Bronchial epithelial cell (primary cell): ENCODE measurements at regions not wholly inside any gene's neighbourhood (a gene's known extent, or its start where the extent isn't known, plus 50 kb on each side); places are given as distances from the start of the nearest gene placed in this dataset.

ENCODE experiments used
- DNase-seq: peaks from one replicate; pipeline ENCODE4 v3.0.0-alpha.2; 2010; ENCODE audit warnings: low read depth
- FAIRE-seq: peaks from 2 replicates; lab custom pipeline; 2011; peaks lifted over from hg19 to GRCh38; lab: Jason Lieb, UNC
- H3K27me3 ChIP-seq: 2 replicates; pipeline ENCODE4 v1.5.1; 2011; ENCODE audit warnings: low read length; ENCODE audit not compliant: control insufficient read depth, insufficient read depth
- H3K36me3 ChIP-seq: 2 replicates; pipeline ENCODE4 v1.5.1; 2011; ENCODE audit warnings: low read length; ENCODE audit not compliant: control insufficient read depth, insufficient read depth
- H3K4me3 ChIP-seq: 2 replicates; pipeline ENCODE4 v1.5.1; 2011; ENCODE audit warnings: mild to moderate bottlenecking, low read depth, low read length, control low read depth
- TF ChIP-seq, protein P1 (sequence below): IDR thresholded peaks from 2 replicates; pipeline ENCODE4 v1.5.1; 2011; ENCODE audit warnings: mild to moderate bottlenecking, moderate library complexity, low read length, control low read depth, inconsistent platforms; ENCODE audit not compliant: insufficient read depth, severe bottlenecking

DNA sequence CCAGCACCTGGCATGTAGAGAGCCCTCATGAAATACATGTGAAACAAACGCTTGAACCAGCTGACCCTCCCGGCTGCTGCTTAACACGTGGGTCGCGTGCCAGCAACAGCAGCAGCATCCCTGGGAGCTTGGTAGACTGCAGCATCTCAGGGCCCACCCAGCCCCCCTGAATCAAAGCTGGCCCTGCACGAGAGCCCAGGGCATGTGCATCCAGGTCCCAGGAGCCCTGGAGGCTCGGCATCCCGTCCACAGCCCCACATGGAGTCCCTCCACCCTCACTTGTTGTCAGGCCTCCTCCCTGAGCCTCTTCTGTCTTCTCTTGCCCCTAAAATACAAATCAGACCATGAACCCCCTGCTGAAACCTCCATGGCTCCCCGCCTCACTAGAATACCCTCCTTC is 123.1 kb downstream of the MATN1 start:
- H3K27me3 ChIP-seq = no peaks in the 10 kb centered on the region

DNA sequence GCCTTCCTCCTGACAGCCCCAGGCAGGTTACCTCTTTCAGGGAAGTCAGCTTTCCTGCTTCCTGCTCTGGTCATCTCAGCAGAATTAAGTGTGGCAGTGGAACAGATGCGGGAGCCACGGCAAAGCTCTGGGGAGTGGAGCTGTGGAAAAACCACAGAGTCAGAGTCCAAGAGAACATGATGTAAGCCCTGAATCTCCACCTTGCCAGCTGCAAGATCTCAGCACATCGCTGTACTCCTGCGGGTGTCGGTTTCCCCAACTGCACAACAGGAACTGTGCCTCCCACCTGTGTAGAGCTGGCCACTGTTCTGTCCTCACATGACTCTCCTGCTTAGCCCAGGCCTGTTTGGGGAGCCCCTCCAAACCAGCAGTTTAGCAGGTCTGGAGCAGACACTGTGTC is 123.7 kb downstream of the MATN1 start:
- TF ChIP-seq, protein P1, sequence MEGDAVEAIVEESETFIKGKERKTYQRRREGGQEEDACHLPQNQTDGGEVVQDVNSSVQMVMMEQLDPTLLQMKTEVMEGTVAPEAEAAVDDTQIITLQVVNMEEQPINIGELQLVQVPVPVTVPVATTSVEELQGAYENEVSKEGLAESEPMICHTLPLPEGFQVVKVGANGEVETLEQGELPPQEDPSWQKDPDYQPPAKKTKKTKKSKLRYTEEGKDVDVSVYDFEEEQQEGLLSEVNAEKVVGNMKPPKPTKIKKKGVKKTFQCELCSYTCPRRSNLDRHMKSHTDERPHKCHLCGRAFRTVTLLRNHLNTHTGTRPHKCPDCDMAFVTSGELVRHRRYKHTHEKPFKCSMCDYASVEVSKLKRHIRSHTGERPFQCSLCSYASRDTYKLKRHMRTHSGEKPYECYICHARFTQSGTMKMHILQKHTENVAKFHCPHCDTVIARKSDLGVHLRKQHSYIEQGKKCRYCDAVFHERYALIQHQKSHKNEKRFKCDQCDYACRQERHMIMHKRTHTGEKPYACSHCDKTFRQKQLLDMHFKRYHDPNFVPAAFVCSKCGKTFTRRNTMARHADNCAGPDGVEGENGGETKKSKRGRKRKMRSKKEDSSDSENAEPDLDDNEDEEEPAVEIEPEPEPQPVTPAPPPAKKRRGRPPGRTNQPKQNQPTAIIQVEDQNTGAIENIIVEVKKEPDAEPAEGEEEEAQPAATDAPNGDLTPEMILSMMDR = no peak
- DNase-seq = no peak
- FAIRE-seq = no peak
- no peaks in the 10 kb centered on the region for H3K27me3 ChIP-seq
- H3K4me3 ChIP-seq = no peak overlapping the region
- H3K36me3 ChIP-seq = no peaks in the 10 kb centered on the region

More for the DNA sequence above, 123.1 kb downstream of the MATN1 start:
- TF ChIP-seq, protein P1 = no peak
- no peak for DNase-seq
- FAIRE-seq = no peak
- H3K36me3 ChIP-seq = no peaks in the 10 kb centered on the region
- H3K4me3 ChIP-seq = no peak overlapping the region

DNA sequence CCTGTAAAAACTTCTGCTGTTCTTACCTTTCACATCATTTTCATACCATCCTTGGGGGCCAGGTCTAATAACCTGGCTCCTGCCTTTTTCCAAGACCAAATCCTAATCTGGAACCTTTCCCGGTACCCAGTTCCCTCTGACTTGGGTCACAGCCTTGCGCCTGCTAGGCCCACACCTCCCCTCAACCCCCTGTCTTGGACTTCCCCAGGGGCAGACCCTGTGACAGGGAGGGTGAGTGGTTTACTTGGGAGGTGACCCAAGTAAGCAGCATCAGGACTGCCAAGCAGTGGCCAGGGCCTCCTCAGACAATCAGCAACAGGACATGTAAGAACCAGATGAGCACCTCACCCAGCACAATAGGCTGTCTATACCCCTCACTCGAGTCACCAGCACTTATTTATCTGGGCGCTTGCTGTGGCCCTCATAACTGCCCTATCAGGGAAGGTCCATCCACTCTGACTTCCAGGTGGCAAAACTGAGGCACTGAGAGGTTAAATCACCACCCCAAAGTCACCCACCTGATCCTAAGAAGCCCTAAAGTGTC is 124.7 kb downstream of the MATN1 start:
- H3K36me3 ChIP-seq = no peaks in the 10 kb centered on the region
- DNase-seq = no peak
- H3K4me3 ChIP-seq = no peak overlapping the region
- no peaks in the 10 kb centered on the region for H3K27me3 ChIP-seq
- TF ChIP-seq, protein P1 = no peak
- no peak for FAIRE-seq

DNA sequence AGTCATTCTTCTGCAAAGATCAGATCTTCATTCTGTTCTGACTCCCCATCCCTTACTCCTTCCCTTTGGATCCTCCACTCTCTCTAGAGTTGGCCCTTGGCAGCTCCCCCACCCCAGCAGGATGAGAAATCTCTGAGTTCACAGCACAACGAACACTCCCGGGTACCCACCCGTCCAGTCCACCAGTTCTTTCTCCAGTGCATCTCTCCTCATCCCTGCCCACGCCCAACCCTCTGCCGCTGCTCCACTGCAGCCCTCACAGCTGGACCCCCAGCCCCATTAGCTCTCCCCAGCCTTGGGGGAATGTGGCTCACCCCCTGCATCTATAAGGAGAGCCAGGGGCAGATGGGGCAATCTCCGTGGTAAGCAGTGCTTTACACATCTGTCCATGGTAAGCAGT is 125.7 kb downstream of the MATN1 start:
- H3K4me3 ChIP-seq = no peak overlapping the region
- DNase-seq = no peak
- no peaks in the 10 kb centered on the region for H3K27me3 ChIP-seq
- no peaks in the 10 kb centered on the region for H3K36me3 ChIP-seq
- TF ChIP-seq, protein P1 = no peak
- no peak for FAIRE-seq

DNA sequence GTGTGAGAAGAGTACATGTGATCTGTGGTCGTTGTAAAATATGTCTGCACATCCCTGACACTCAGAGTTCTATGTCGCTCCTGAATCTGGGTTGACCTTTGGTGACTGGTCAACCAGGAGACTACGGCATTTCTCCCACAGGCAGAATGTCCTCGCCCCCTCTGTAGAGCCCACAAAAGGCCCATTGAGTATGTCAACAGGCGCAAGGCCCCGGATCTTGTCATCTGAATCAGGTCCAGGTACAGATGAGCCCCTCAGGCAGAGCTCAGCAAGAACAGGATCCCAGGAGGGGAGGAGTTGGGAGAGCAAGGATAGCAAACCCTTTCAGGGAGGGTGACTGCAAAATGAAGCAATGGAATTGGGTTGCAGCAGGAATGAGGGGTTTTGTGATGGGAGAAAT is 126.5 kb downstream of the MATN1 start:
- H3K27me3 ChIP-seq = no peaks in the 10 kb centered on the region
- H3K4me3 ChIP-seq = no peak overlapping the region
- no peaks in the 10 kb centered on the region for H3K36me3 ChIP-seq
- DNase-seq (no peak), FAIRE-seq (no peak)
- TF ChIP-seq, protein P1 = no peak

DNA sequence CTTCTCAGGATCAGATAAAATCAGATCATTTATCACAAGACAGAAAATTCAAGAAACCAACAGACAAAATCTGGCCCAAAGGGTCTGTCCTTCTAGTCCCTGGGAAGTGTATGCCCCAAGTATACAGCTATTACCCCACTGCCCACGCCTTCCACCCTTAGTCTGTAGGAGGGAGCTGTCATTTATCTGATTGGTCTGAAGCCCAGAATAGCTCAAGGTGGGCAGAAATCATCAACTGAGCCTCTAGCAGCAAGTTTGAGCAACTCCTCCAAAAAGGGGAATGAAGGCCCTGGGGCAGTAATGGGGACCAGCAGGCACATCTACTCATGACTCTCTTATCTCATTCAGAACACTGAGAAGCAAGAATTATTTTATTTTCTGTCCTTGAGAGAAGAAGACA is 126.9 kb downstream of the MATN1 start:
- FAIRE-seq (no peak), DNase-seq (no peak)
- TF ChIP-seq, protein P1 = no peak
- Histone ChIP-seq H3K36me3 (no peaks in the 10 kb centered on the region), H3K4me3 (no peak overlapping the region), H3K27me3 (no peaks in the 10 kb centered on the region)
